ENCODE measurements at regions not wholly inside any gene's neighbourhood (a gene's known extent, or its start where the extent isn't known, plus 50 kb on each side); places are given as distances from the start of the nearest gene placed in this dataset.

GRCh38 chr7:54622696-54623309 lies 80.6 kb downstream of the VSTM2A start:
- no peak for DNase-seq
